Epithelial cell of proximal tubule (primary cell): ENCODE measurements at regions not wholly inside any gene's neighbourhood (a gene's known extent, or its start where the extent isn't known, plus 50 kb on each side); places are given as distances from the start of the nearest gene placed in this dataset.
"Not testable (repeated sequence)": the region's sequence is repeated elsewhere in the genome, so short reads cannot be mapped to it uniquely, and the experiment has no call there.

ENCODE experiments used
- DNase-seq: peaks from one replicate; pipeline ENCODE4 v3.0.0-alpha.2; 2011; ENCODE audit warnings: low read depth
- H3K4me3 ChIP-seq: 2 replicates; pipeline ENCODE4 v1.5.1; 2011; ENCODE audit warnings: low read depth, mild to moderate bottlenecking, low read length

- DNase-seq, result not testable (repeated sequence)
These were observed 272.9 kb downstream of the CDY2B start for GRCh38 chrY:17607150-17607549.

GRCh38 chrY:17599263-17599662 is 280.8 kb downstream of the CDY2B start:
- not testable (repeated sequence) for DNase-seq, H3K4me3 ChIP-seq

More at GRCh38 chrY:17607150-17607549, 272.9 kb downstream of the CDY2B start:
- H3K4me3 ChIP-seq, result not testable (repeated sequence)

GRCh38 chrY:17593748-17594147 is 286.3 kb downstream of the CDY2B start:
- DNase-seq, H3K4me3 ChIP-seq: not testable (repeated sequence)

- H3K4me3 ChIP-seq, DNase-seq: not testable (repeated sequence)
These were observed 300.0 kb downstream of the CDY2B start for GRCh38 chrY:17579956-17580519.

- DNase-seq, result not testable (repeated sequence)
- peak overlapping the region; percentile 38 for H3K4me3 ChIP-seq
These were observed 300.7 kb downstream of the CDY2B start for GRCh38 chrY:17579131-17579955.

GRCh38 chrY:17563114-17563513 is 316.9 kb downstream of the CDY2B start:
- H3K4me3 ChIP-seq, DNase-seq: not testable (repeated sequence)
